Vagina (tissue), 2 donors: ENCODE measurements at regions not wholly inside any gene's neighbourhood (a gene's known extent, or its start where the extent isn't known, plus 50 kb on each side); places are given as distances from the start of the nearest gene placed in this dataset.

Experiments used
- POLR2A ChIP-seq, 2 donors: fragments of 450-650 bp; IDR thresholded peaks; one replicate each; pipeline ENCODE4 v1.6.1; 2017; ENCODE audit warnings: antibody characterized with exemption in 2 of 2, mild to moderate bottlenecking in 2 of 2, moderate library complexity in 2 of 2
- POLR2AphosphoS5 ChIP-seq, 2 donors: sonication (generic); formaldehyde crosslinking; IDR thresholded peaks; one replicate each; pipeline ENCODE4 v1.9.0; 2017; ENCODE audit warnings: antibody characterized with exemption in 2 of 2, mild to moderate bottlenecking in 2 of 2, low read depth in 1 of 2; ENCODE audit not compliant: insufficient read depth in 1 of 2
- TF ChIP-seq, protein P1 (sequence below), 3 experiments: fragments of 450-650 bp in 2 of 3; fragments of 200-600 bp in 1 of 3; sonication (generic) in 1 of 3; IDR thresholded peaks; one replicate each; pipeline ENCODE4 v1.5.1; 2017 to 2019; ENCODE audit warnings: antibody characterized with exemption in 3 of 3, mild to moderate bottlenecking in 2 of 3, moderate library complexity in 2 of 3

GRCh38 chr2:33900610-33901009 is 301.5 kb upstream of the FAM98A start:
- TF ChIP-seq, protein P1, sequence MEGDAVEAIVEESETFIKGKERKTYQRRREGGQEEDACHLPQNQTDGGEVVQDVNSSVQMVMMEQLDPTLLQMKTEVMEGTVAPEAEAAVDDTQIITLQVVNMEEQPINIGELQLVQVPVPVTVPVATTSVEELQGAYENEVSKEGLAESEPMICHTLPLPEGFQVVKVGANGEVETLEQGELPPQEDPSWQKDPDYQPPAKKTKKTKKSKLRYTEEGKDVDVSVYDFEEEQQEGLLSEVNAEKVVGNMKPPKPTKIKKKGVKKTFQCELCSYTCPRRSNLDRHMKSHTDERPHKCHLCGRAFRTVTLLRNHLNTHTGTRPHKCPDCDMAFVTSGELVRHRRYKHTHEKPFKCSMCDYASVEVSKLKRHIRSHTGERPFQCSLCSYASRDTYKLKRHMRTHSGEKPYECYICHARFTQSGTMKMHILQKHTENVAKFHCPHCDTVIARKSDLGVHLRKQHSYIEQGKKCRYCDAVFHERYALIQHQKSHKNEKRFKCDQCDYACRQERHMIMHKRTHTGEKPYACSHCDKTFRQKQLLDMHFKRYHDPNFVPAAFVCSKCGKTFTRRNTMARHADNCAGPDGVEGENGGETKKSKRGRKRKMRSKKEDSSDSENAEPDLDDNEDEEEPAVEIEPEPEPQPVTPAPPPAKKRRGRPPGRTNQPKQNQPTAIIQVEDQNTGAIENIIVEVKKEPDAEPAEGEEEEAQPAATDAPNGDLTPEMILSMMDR (IDR thresholded peaks at IDR 0.05), result no peak
- no peak for TF ChIP-seq POLR2A (IDR thresholded peaks at IDR 0.05)
- no peak for TF ChIP-seq POLR2AphosphoS5 (IDR thresholded peaks at IDR 0.05; ENCODE audit: insufficient read depth in 1 of 2, low read depth in 1 of 2)
